Endothelial cell of umbilical vein (primary cell): ENCODE measurements at regions not wholly inside any gene's neighbourhood (a gene's known extent, or its start where the extent isn't known, plus 50 kb on each side); places are given as distances from the start of the nearest gene placed in this dataset.

Experiments used
- BruUV-seq: library from RNA; stranded (reverse); fragments of 400-500 nt; replicated peaks from 2 replicates; lab custom pipeline; 2021; lab: Mats Ljungman, UMichigan
- CTCF ChIA-PET: fragments of 300-600, 350-600 bp; sonication (Branson Sonifier 250); formaldehyde crosslinking; loops from one replicate; lab custom pipeline; 2021; ENCODE audit warnings: antibody characterized with exemption, inconsistent platforms; lab: Charles Lee
- POLR2A ChIA-PET: fragments of 300-600, 350-600 bp; sonication (Branson Sonifier 250); formaldehyde crosslinking; loops from one replicate; lab custom pipeline; 2021; ENCODE audit warnings: antibody characterized with exemption, inconsistent platforms; lab: Charles Lee
- DNase-seq: peaks from one replicate; pipeline ENCODE4 v3.0.0-alpha.2; 2011; ENCODE audit warnings: low read depth, low spot score
- FAIRE-seq: peaks from 2 replicates; lab custom pipeline; 2011; peaks lifted over from hg19 to GRCh38; lab: Jason Lieb, UNC
- H2AFZ ChIP-seq: 2 replicates; pipeline ENCODE4 v1.6.0; 2012; ENCODE audit warnings: low read depth, low read length, control low read depth, inconsistent platforms
- H3K27ac ChIP-seq: 2 replicates; pipeline ENCODE4 v1.5.1; 2011; ENCODE audit warnings: low read depth, mild to moderate bottlenecking, control low read depth, low read length, moderate library complexity; ENCODE audit not compliant: insufficient read depth
- H3K27me3 ChIP-seq, 2 experiments: 2 replicates each; pipeline versions ENCODE4 v1.6.0 to v1.6.1; 2011; ENCODE audit warnings: low read length in 2 of 2, mixed read lengths in 1 of 2; ENCODE audit not compliant: control insufficient read depth in 2 of 2, insufficient read depth in 2 of 2
- H3K36me3 ChIP-seq, 2 experiments: 2 replicates in 1 of 2; 3 replicates in 1 of 2; pipeline ENCODE4 v1.5.1; 2011; ENCODE audit warnings: low read length in 2 of 2, mild to moderate bottlenecking in 1 of 2, moderate library complexity in 1 of 2; ENCODE audit not compliant: control insufficient read depth in 2 of 2, insufficient read depth in 2 of 2; ENCODE audit errors: extremely low read depth in 1 of 2
- H3K4me1 ChIP-seq: 3 replicates; pipeline ENCODE4 v1.5.1; 2011; ENCODE audit warnings: mild to moderate bottlenecking, low read length; ENCODE audit not compliant: control insufficient read depth, insufficient read depth; ENCODE audit errors: extremely low read depth
- H3K4me2 ChIP-seq: 2 replicates; pipeline ENCODE4 v1.6.1; 2011; ENCODE audit warnings: low read length, control low read depth, mixed read lengths; ENCODE audit not compliant: insufficient read depth
- H3K4me3 ChIP-seq, 3 experiments: fragments of 200-600 bp in 1 of 3; sonication (generic), shearing (Covaris generic) in 1 of 3; replicated peaks in 1 of 3; 2 replicates each; pipeline ENCODE4 v1.5.1; 2011 to 2016; ENCODE audit warnings: control low read depth in 3 of 3, low read length in 3 of 3, mild to moderate bottlenecking in 2 of 3, inconsistent platforms in 1 of 3, low read depth in 1 of 3, moderate library complexity in 1 of 3; ENCODE audit not compliant: insufficient read depth in 1 of 3
- H3K79me2 ChIP-seq: 2 replicates; pipeline ENCODE4 v1.6.0; 2012; ENCODE audit warnings: low read length, inconsistent platforms; ENCODE audit not compliant: control insufficient read depth, insufficient read depth
- H3K9ac ChIP-seq: replicated peaks from 2 replicates; pipeline ENCODE3; 2011; ENCODE audit warnings: low read length, control low read depth; ENCODE audit not compliant: insufficient read depth; ENCODE audit errors: extremely low read depth
- H3K9me1 ChIP-seq: replicated peaks from 3 replicates; pipeline ENCODE4 v1.6.0; 2011; ENCODE audit warnings: mild to moderate bottlenecking, low read length; ENCODE audit not compliant: control insufficient read depth, insufficient read depth; ENCODE audit errors: extremely low read depth
- H3K9me3 ChIP-seq: replicated peaks from 2 replicates; pipeline ENCODE4 v1.5.1; 2012; ENCODE audit warnings: low read length, inconsistent platforms; ENCODE audit not compliant: control insufficient read depth, insufficient read depth
- H4K20me1 ChIP-seq: replicated peaks from 2 replicates; pipeline ENCODE3; 2011; ENCODE audit warnings: mild to moderate bottlenecking, low read length; ENCODE audit not compliant: control insufficient read depth, insufficient read depth; ENCODE audit errors: extremely low read depth
- CTCF ChIP-seq, 2 donors: IDR thresholded peaks; 1 replicate in 1 of 2; 2 replicates in 1 of 2; pipeline ENCODE4 v1.5.1; 2011; ENCODE audit warnings: low read length in 2 of 2, mild to moderate bottlenecking in 2 of 2, moderate library complexity in 2 of 2, control low read depth in 1 of 2, inconsistent platforms in 1 of 2, low read depth in 1 of 2; ENCODE audit not compliant: insufficient read depth in 1 of 2; ENCODE audit errors: extremely low read depth in 1 of 2
- EZH2 ChIP-seq: IDR thresholded peaks from 2 replicates; pipeline ENCODE4 v1.6.1; 2012; ENCODE audit warnings: borderline replicate concordance, low read depth, mild to moderate bottlenecking, moderate library complexity, low read length, inconsistent platforms; ENCODE audit not compliant: severe bottlenecking
- FOS ChIP-seq: IDR thresholded peaks from 2 replicates; pipeline ENCODE4 v1.6.1; 2011; ENCODE audit warnings: mild to moderate bottlenecking, low read length, moderate library complexity, borderline replicate concordance; ENCODE audit not compliant: insufficient read depth
- GATA2 ChIP-seq: IDR thresholded peaks from 2 replicates; pipeline ENCODE4 v1.7.0; 2011; ENCODE audit warnings: low read depth, mild to moderate bottlenecking, moderate library complexity, mixed read lengths, low read length; ENCODE audit not compliant: insufficient read length, insufficient read depth
- JUN ChIP-seq: IDR thresholded peaks from 2 replicates; pipeline ENCODE4 v1.6.1; 2011; ENCODE audit warnings: borderline replicate concordance, low read depth; ENCODE audit not compliant: insufficient read length, insufficient read depth
- MAX ChIP-seq: IDR thresholded peaks from 2 replicates; pipeline ENCODE4 v1.6.1; 2011; ENCODE audit not compliant: insufficient read depth, insufficient read length
- MYC ChIP-seq: IDR thresholded peaks from one replicate; pipeline ENCODE4 v1.6.1; 2011; ENCODE audit warnings: mild to moderate bottlenecking, low read depth, low read length
- POLR2A ChIP-seq: IDR thresholded peaks from 2 replicates; pipeline ENCODE4 v1.6.1; 2012; ENCODE audit warnings: low read depth, mild to moderate bottlenecking, control low read depth, low read length
- POLR2AphosphoS5 ChIP-seq: IDR thresholded peaks from 2 replicates; pipeline ENCODE4 v1.6.1; 2012; ENCODE audit warnings: low read depth, mild to moderate bottlenecking, control low read depth, low read length, moderate library complexity; ENCODE audit not compliant: insufficient read depth
- dilution Hi-C: fragments of 300-500 bp; cut with MboI; formaldehyde crosslinking; loops from one replicate; pipeline ENCODE4 v1.15.0; 2019; ENCODE audit warnings: low sequenced_read_pairs; ENCODE audit not compliant: extremely low pct_ligation_motif_present
- intact Hi-C: fragments of 100-400 bp; cut with micrococcal nuclease; formaldehyde crosslinking; loops from one replicate; pipeline ENCODE4 v1.10.0; 2022

GRCh38 chr13:90995614-90996013, 351.9 kb upstream of the MIR17HG start:
- dilution Hi-C loops: no loop called here
- intact Hi-C loops: no loop called here
- H3K4me2 ChIP-seq: no peak overlapping the region
- H3K79me2 ChIP-seq: no peaks in the 10 kb centered on the region
- no peak overlapping the region for H3K4me3 ChIP-seq
- DNase-seq (no peak), FAIRE-seq (no peak)
- no peak overlapping the region for H3K27ac ChIP-seq
- POLR2A ChIA-PET: no interaction called here
- no peak overlapping the region for H3K9ac ChIP-seq
- H3K27me3 ChIP-seq: no peaks in the 10 kb centered on the region
- no peaks in the 10 kb centered on the region for H3K36me3 ChIP-seq
- BruUV-seq: no TSS peak
- H3K4me1 ChIP-seq: no peaks in the 10 kb centered on the region
- CTCF ChIA-PET: no interaction called here
- H2AFZ ChIP-seq: no peak overlapping the region
- TF ChIP-seq POLR2AphosphoS5 (no peak), FOS (no peak), MYC (no peak), CTCF (IDR thresholded peaks at IDR 0.05; ENCODE audit: extremely low read depth in 1 of 2, insufficient read depth in 1 of 2, low read depth in 1 of 2, low read length in 2 of 2) (no peak), POLR2A (no peak), GATA2 (no peak), JUN (no peak), MAX (no peak), EZH2 (no peak)
- no peaks in the 10 kb centered on the region for H4K20me1 ChIP-seq
- H3K9me3 ChIP-seq: no peaks in the 10 kb centered on the region
- H3K9me1 ChIP-seq: no peaks in the 10 kb centered on the region
